ENCODE measurements at regions not wholly inside any gene's neighbourhood (a gene's known extent, or its start where the extent isn't known, plus 50 kb on each side); places are given as distances from the start of the nearest gene placed in this dataset.

GRCh38 chr21:28761674-28762356, 230.9 kb downstream of the LTN1 start:
- TF ChIP-seq CTCF (IDR thresholded peaks at IDR 0.05; ENCODE audit: insufficient read depth, low read length, poor library complexity, severe bottlenecking) (no peak), EZH2phosphoT487 (conservative IDR thresholded peaks at IDR 0.05; ENCODE audit: low read length) (no peak)
- H3K4me3 ChIP-seq (ENCODE audit: insufficient read depth, low read length, poor library complexity, severe bottlenecking) = no peak overlapping the region
- no peaks in the 10 kb centered on the region for H4K20me1 ChIP-seq (ENCODE audit: low read depth, low read length)
- H3K9me2 ChIP-seq (replicated peaks; ENCODE audit: insufficient read depth, low read length) = no peaks in the 10 kb centered on the region
- H3F3A ChIP-seq (ENCODE audit: insufficient read depth) = no peaks in the 10 kb centered on the region
- no peak overlapping the region for H3K9ac ChIP-seq (ENCODE audit: low read length)
- no peaks in the 10 kb centered on the region for H3K36me3 ChIP-seq (ENCODE audit: low read length)
- H3K4me2 ChIP-seq (ENCODE audit: low read depth, low read length, poor library complexity, severe bottlenecking) = no peak overlapping the region
- no peaks in the 10 kb centered on the region for H3K79me2 ChIP-seq (ENCODE audit: insufficient read depth, low read length)
- H3K9me3 ChIP-seq (ENCODE audit: insufficient read depth, low read length) = 0 out of 2 replicates have a peak, but pooled peaks cover 4% of the 10 kb centered on the region
- no peak overlapping the region for H3K27ac ChIP-seq (ENCODE audit: low read depth, low read length)
- H2AFZ ChIP-seq (ENCODE audit: low read depth, low read length, severe bottlenecking) = no peak overlapping the region
- H3K27me3 ChIP-seq (ENCODE audit: low read length) = no peaks in the 10 kb centered on the region

- no peak overlapping the region for H3K9ac ChIP-seq (ENCODE audit: low read length)
- H3K27me3 ChIP-seq (ENCODE audit: low read length) = no peaks in the 10 kb centered on the region
- no peaks in the 10 kb centered on the region for H3K9me2 ChIP-seq (replicated peaks; ENCODE audit: insufficient read depth, low read length)
- H3K36me3 ChIP-seq (ENCODE audit: low read length) = no peaks in the 10 kb centered on the region
- no peak overlapping the region for H3K4me3 ChIP-seq (ENCODE audit: insufficient read depth, low read length, poor library complexity, severe bottlenecking)
- no peak overlapping the region for H3K27ac ChIP-seq (ENCODE audit: low read depth, low read length)
- no peaks in the 10 kb centered on the region for H3K9me3 ChIP-seq (ENCODE audit: insufficient read depth, low read length)
- H2AFZ ChIP-seq (ENCODE audit: low read depth, low read length, severe bottlenecking) = no peak overlapping the region
- no peaks in the 10 kb centered on the region for H3K79me2 ChIP-seq (ENCODE audit: insufficient read depth, low read length)
- no peaks in the 10 kb centered on the region for H4K20me1 ChIP-seq (ENCODE audit: low read depth, low read length)
- no peak for TF ChIP-seq EZH2phosphoT487 (conservative IDR thresholded peaks at IDR 0.05; ENCODE audit: low read length)
- no peak for TF ChIP-seq CTCF (IDR thresholded peaks at IDR 0.05; ENCODE audit: insufficient read depth, low read length, poor library complexity, severe bottlenecking)
- no peak overlapping the region for H3K4me2 ChIP-seq (ENCODE audit: low read depth, low read length, poor library complexity, severe bottlenecking)
- H3F3A ChIP-seq (ENCODE audit: insufficient read depth) = no peaks in the 10 kb centered on the region
These were observed 233.8 kb downstream of the LTN1 start for GRCh38 chr21:28758883-28759242.

GRCh38 chr21:28758042-28758882, 234.4 kb downstream of the LTN1 start:
- Histone ChIP-seq H3K4me2 (ENCODE audit: low read depth, low read length, poor library complexity, severe bottlenecking) (no peak overlapping the region), H3K27ac (ENCODE audit: low read depth, low read length) (no peak overlapping the region), H3K9me2 (replicated peaks; ENCODE audit: insufficient read depth, low read length) (no peaks in the 10 kb centered on the region), H3K9me3 (ENCODE audit: insufficient read depth, low read length) (no peaks in the 10 kb centered on the region), H3K4me3 (ENCODE audit: insufficient read depth, low read length, poor library complexity, severe bottlenecking) (no peak overlapping the region), H3F3A (ENCODE audit: insufficient read depth) (no peaks in the 10 kb centered on the region), H4K20me1 (ENCODE audit: low read depth, low read length) (no peaks in the 10 kb centered on the region), H2AFZ (ENCODE audit: low read depth, low read length, severe bottlenecking) (no peak overlapping the region), H3K79me2 (ENCODE audit: insufficient read depth, low read length) (no peaks in the 10 kb centered on the region), H3K9ac (ENCODE audit: low read length) (no peak overlapping the region), H3K36me3 (ENCODE audit: low read length) (no peaks in the 10 kb centered on the region), H3K27me3 (ENCODE audit: low read length) (no peaks in the 10 kb centered on the region)
- TF ChIP-seq CTCF (IDR thresholded peaks at IDR 0.05; ENCODE audit: insufficient read depth, low read length, poor library complexity, severe bottlenecking) = no peak
- no peak for TF ChIP-seq EZH2phosphoT487 (conservative IDR thresholded peaks at IDR 0.05; ENCODE audit: low read length)
